ENCODE measurements at regions not wholly inside any gene's neighbourhood (a gene's known extent, or its start where the extent isn't known, plus 50 kb on each side); places are given as distances from the start of the nearest gene placed in this dataset.

DNA sequence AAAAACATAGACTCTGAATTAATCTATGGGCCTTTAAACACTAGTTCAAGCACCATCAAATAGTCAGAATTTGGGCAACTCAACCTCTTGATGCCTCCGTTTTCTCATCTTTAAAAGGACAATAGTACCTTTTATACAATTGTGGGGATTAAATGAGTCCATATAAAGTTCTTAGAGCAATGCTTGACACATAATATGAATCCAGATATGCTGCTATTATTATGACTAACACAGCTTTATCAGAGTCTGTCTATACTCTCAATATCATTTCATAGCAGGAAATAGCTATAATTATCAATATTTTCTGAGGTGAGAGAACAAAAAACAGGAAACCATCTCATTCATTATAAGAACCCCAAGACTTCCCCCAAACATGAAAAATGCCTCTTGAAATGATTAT is 430.5 kb upstream of the XYLT1 start:
- no peaks in the 10 kb centered on the region for H3K9me3 ChIP-seq (ENCODE audit: control insufficient read depth in 2 of 2, low read length in 2 of 2)
- H3K4me1 ChIP-seq (ENCODE audit: control insufficient read depth in 2 of 2, insufficient read depth in 2 of 2, low read length in 2 of 2), result no peaks in the 10 kb centered on the region
- H3K27me3 ChIP-seq (ENCODE audit: control insufficient read depth in 2 of 2, insufficient read depth in 2 of 2, low read length in 2 of 2), result no peaks in the 10 kb centered on the region
- H3K27ac ChIP-seq (ENCODE audit: low read depth in 2 of 2, low read length in 2 of 2), result no peak overlapping the region
- no peaks in the 10 kb centered on the region for H3K36me3 ChIP-seq (ENCODE audit: control insufficient read depth in 2 of 2, insufficient read depth in 2 of 2, low read length in 2 of 2)
- H3K4me3 ChIP-seq (ENCODE audit: low read length in 2 of 2), result no peak overlapping the region
- no peak overlapping the region for H3K9ac ChIP-seq (ENCODE audit: low read depth in 1 of 2, low read length in 2 of 2)

DNA sequence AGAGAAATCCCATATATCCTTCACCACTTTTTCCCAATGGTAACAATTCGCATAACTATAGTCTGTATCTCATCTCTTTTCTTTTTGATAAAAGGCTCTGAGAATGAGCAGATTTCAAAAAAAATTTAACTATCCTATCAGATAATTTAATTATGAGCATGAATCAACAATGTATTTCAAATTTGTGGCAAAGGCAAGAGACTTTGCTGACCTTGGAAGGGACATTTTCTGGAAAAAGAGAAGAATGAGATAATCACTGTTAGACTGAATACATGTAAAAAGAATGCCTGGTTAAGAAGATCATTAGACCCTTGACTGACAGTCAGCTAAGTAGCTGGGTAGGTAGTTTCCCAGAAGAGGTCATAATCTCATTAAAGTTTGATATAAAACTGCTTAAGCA is 428.4 kb upstream of the XYLT1 start:
- H3K36me3 ChIP-seq (ENCODE audit: control insufficient read depth in 2 of 2, insufficient read depth in 2 of 2, low read length in 2 of 2), result no peaks in the 10 kb centered on the region
- H3K27me3 ChIP-seq (ENCODE audit: control insufficient read depth in 2 of 2, insufficient read depth in 2 of 2, low read length in 2 of 2), result no peaks in the 10 kb centered on the region
- no peaks in the 10 kb centered on the region for H3K4me1 ChIP-seq (ENCODE audit: control insufficient read depth in 2 of 2, insufficient read depth in 2 of 2, low read length in 2 of 2)
- no peak overlapping the region for H3K27ac ChIP-seq (ENCODE audit: low read depth in 2 of 2, low read length in 2 of 2)
- H3K9me3 ChIP-seq (ENCODE audit: control insufficient read depth in 2 of 2, low read length in 2 of 2), result no peaks in the 10 kb centered on the region
- no peak overlapping the region for H3K9ac ChIP-seq (ENCODE audit: low read depth in 1 of 2, low read length in 2 of 2)
- no peak overlapping the region for H3K4me3 ChIP-seq (ENCODE audit: low read length in 2 of 2)

DNA sequence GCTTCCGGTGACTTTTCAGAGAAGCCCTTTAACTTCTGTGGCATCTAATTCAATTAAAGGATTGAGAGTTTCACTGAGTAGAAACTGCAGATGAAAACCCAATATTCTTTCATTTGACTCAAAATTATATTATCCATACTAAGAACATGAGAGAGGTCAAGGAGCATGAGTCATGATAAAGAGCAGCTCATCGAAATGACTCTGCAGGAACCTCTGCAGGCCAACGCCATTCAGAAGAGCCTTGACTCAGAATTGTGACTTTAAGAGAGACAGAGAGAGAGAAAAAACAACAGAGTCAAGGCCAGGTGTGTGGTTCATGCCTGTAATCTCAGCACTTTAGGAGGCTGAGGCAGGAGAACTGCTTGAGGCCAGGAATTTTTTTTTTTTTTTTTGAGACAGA is 417.2 kb upstream of the XYLT1 start:
- Histone ChIP-seq H3K4me1 (ENCODE audit: control insufficient read depth in 2 of 2, insufficient read depth in 2 of 2, low read length in 2 of 2) (no peaks in the 10 kb centered on the region), H3K9me3 (ENCODE audit: control insufficient read depth in 2 of 2, low read length in 2 of 2) (no peaks in the 10 kb centered on the region), H3K4me3 (ENCODE audit: low read length in 2 of 2) (no peak overlapping the region), H3K36me3 (ENCODE audit: control insufficient read depth in 2 of 2, insufficient read depth in 2 of 2, low read length in 2 of 2) (no peaks in the 10 kb centered on the region), H3K27ac (ENCODE audit: low read depth in 2 of 2, low read length in 2 of 2) (no peak overlapping the region), H3K9ac (ENCODE audit: low read depth in 1 of 2, low read length in 2 of 2) (no peak overlapping the region), H3K27me3 (ENCODE audit: control insufficient read depth in 2 of 2, insufficient read depth in 2 of 2, low read length in 2 of 2) (no peaks in the 10 kb centered on the region)

DNA sequence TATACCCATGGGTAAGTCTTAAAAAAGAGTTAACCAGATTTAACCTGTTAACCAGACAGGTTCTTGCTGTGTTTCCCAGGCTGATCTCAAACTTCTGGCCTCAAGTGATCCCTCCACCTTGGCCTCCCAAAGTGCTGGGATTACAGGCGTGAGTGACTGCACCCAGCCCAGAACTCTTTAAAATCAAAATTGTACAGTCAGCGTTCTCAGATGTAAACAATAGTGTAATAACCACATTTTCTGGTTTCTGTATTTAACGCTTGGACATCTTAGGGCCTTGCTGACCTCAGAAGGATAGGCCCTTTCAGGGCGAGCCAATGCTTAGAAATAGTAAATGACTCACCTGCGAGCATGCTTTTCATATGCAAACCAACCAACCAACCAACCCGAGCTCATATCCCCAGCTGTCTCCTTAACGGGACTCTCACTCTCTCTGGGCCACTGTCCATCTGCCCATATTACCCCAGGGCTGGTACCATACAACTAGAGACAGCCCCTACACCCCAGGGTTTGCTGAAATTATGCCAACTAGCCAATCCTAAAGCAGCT is 415.0 kb upstream of the XYLT1 start:
- no peaks in the 10 kb centered on the region for H3K36me3 ChIP-seq (ENCODE audit: control insufficient read depth in 2 of 2, insufficient read depth in 2 of 2, low read length in 2 of 2)
- no peaks in the 10 kb centered on the region for H3K4me1 ChIP-seq (ENCODE audit: control insufficient read depth in 2 of 2, insufficient read depth in 2 of 2, low read length in 2 of 2)
- no peaks in the 10 kb centered on the region for H3K9me3 ChIP-seq (ENCODE audit: control insufficient read depth in 2 of 2, low read length in 2 of 2)
- H3K4me3 ChIP-seq (ENCODE audit: low read length in 2 of 2), result no peak overlapping the region
- no peak overlapping the region for H3K9ac ChIP-seq (ENCODE audit: low read depth in 1 of 2, low read length in 2 of 2)
- H3K27me3 ChIP-seq (ENCODE audit: control insufficient read depth in 2 of 2, insufficient read depth in 2 of 2, low read length in 2 of 2), result no peaks in the 10 kb centered on the region
- no peak overlapping the region for H3K27ac ChIP-seq (ENCODE audit: low read depth in 2 of 2, low read length in 2 of 2)

DNA sequence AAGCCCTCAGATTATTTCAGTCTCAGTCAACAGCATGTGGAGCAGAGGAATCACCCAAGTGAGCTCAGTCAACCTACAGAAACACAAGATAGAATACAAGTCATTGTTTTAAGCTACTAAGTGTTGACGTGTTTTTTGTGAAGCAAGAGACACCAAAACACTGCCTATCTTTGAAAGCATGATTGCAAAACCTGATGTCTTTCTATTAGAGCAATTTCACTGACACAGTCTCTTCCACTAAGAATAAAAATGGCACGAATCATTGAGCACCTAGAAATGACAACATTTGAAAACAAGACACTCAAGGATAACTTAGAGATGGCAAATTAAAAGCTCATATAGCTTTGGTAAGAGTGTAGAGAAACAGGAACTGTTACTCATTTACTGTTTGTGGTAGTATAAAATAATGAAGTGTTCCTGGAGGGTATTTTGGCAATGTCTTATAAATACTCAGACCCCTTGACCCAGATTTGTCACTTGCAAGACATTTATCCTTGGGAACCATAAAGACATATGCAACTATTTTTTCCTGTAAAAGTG is 407.1 kb upstream of the XYLT1 start:
- Histone ChIP-seq H3K27ac (ENCODE audit: low read depth in 2 of 2, low read length in 2 of 2) (no peak overlapping the region), H3K9me3 (ENCODE audit: control insufficient read depth in 2 of 2, low read length in 2 of 2) (no peaks in the 10 kb centered on the region), H3K36me3 (ENCODE audit: control insufficient read depth in 2 of 2, insufficient read depth in 2 of 2, low read length in 2 of 2) (no peaks in the 10 kb centered on the region), H3K9ac (ENCODE audit: low read depth in 1 of 2, low read length in 2 of 2) (no peak overlapping the region), H3K27me3 (ENCODE audit: control insufficient read depth in 2 of 2, insufficient read depth in 2 of 2, low read length in 2 of 2) (no peaks in the 10 kb centered on the region), H3K4me3 (ENCODE audit: low read length in 2 of 2) (no peak overlapping the region), H3K4me1 (ENCODE audit: control insufficient read depth in 2 of 2, insufficient read depth in 2 of 2, low read length in 2 of 2) (no peaks in the 10 kb centered on the region)

DNA sequence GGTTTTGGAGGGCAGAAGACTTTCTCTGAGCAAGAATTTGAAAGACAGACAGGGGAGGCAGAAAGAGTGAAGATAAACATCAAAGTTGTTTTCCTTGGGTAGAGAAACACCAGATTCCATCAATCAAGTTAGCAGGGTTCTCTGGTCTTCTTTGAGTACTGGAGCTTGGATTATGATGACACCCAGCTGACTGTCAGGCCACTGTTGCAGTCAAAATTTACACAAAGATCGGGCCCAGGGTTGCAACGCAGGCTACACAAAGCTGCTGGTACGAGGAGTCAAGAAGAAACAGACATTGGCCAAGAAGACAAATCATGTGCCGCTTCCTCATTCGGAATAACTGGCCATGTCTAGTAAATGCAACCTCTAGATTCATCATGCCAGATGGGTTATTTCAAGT is 396.2 kb upstream of the XYLT1 start:
- Histone ChIP-seq H3K9ac (ENCODE audit: low read depth in 1 of 2, low read length in 2 of 2) (no peak overlapping the region), H3K36me3 (ENCODE audit: control insufficient read depth in 2 of 2, insufficient read depth in 2 of 2, low read length in 2 of 2) (no peaks in the 10 kb centered on the region), H3K27ac (ENCODE audit: low read depth in 2 of 2, low read length in 2 of 2) (no peak overlapping the region), H3K27me3 (ENCODE audit: control insufficient read depth in 2 of 2, insufficient read depth in 2 of 2, low read length in 2 of 2) (no peaks in the 10 kb centered on the region), H3K9me3 (ENCODE audit: control insufficient read depth in 2 of 2, low read length in 2 of 2) (no peaks in the 10 kb centered on the region), H3K4me3 (ENCODE audit: low read length in 2 of 2) (no peak overlapping the region), H3K4me1 (ENCODE audit: control insufficient read depth in 2 of 2, insufficient read depth in 2 of 2, low read length in 2 of 2) (no peaks in the 10 kb centered on the region)

DNA sequence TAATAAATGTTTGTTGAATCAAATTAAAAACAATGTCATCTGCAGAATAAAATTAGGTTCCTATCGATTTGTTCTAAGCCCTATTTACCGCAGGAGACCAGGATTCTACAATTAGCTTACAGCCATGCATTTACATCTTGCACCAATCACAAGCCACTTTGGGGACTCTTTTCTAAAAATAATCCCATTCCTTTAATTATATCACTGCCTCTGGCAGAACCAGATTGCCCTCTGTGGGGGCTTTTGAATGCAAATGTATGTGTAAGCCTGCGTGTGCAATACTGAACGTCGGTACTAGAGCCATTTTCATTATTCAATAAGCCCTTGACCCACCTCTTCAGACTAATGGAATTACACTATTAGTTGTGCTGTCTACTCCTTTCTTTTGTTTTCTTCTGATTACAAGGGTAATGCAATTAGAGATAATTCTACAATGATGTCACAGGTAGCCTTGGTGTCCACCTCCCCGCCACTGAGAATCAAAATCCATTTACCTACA is 391.3 kb upstream of the XYLT1 start:
- Histone ChIP-seq H3K4me3 (ENCODE audit: low read length in 2 of 2) (no peak overlapping the region), H3K4me1 (ENCODE audit: control insufficient read depth in 2 of 2, insufficient read depth in 2 of 2, low read length in 2 of 2) (no peaks in the 10 kb centered on the region), H3K9ac (ENCODE audit: low read depth in 1 of 2, low read length in 2 of 2) (no peak overlapping the region), H3K36me3 (ENCODE audit: control insufficient read depth in 2 of 2, insufficient read depth in 2 of 2, low read length in 2 of 2) (no peaks in the 10 kb centered on the region), H3K27me3 (ENCODE audit: control insufficient read depth in 2 of 2, insufficient read depth in 2 of 2, low read length in 2 of 2) (no peaks in the 10 kb centered on the region), H3K27ac (ENCODE audit: low read depth in 2 of 2, low read length in 2 of 2) (no peak overlapping the region), H3K9me3 (ENCODE audit: control insufficient read depth in 2 of 2, low read length in 2 of 2) (no peaks in the 10 kb centered on the region)

DNA sequence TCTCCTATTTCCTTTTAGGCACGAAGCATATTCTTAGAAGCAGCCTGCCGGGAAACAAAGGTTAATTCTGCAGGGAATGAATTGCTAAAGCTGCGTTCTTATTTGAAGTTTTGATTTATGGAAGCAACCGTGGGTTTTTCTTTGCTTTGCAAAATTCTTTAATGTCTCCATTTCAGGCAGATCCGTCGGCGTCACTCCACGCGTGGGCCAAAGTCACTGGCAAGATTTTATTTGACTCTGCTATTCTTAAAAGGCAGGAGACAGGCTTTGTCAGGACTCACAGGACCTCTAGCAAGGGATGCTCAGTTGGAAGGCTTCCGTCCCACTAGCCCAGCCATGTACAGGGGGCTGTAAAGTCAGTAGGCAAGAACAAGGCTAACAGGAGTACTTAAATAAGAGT is 387.3 kb upstream of the XYLT1 start:
- H3K4me3 ChIP-seq (ENCODE audit: low read length in 2 of 2), result no peak overlapping the region
- H3K9me3 ChIP-seq (ENCODE audit: control insufficient read depth in 2 of 2, low read length in 2 of 2), result peaks cover 0 to 4% of the 10 kb centered on the region in 2 donors
- H3K36me3 ChIP-seq (ENCODE audit: control insufficient read depth in 2 of 2, insufficient read depth in 2 of 2, low read length in 2 of 2), result no peaks in the 10 kb centered on the region
- H3K4me1 ChIP-seq (ENCODE audit: control insufficient read depth in 2 of 2, insufficient read depth in 2 of 2, low read length in 2 of 2), result no peaks in the 10 kb centered on the region
- no peaks in the 10 kb centered on the region for H3K27me3 ChIP-seq (ENCODE audit: control insufficient read depth in 2 of 2, insufficient read depth in 2 of 2, low read length in 2 of 2)
- H3K27ac ChIP-seq (ENCODE audit: low read depth in 2 of 2, low read length in 2 of 2), result no peak overlapping the region
- no peak overlapping the region for H3K9ac ChIP-seq (ENCODE audit: low read depth in 1 of 2, low read length in 2 of 2)

DNA sequence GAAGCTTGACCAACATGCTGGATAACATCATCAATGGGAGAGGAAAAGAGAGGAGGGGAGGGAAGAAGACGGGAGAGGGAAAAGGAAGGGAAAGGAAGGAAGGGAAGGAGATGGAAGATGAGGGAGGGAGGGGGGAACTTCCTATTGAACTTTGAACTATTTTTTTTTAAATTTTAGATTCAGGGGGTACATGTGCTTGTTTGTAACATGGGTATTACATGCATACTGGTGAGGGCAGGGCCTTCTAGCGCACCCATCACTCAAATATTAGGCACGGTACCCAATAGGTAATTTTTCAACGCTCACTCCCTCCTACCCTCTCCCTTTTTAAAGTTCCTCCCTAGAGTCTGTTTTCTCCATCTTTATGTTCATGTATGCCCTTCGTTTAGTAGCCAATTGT is 383.2 kb upstream of the XYLT1 start:
- H3K9me3 ChIP-seq (ENCODE audit: control insufficient read depth in 2 of 2, low read length in 2 of 2), result peaks cover 0 to 4% of the 10 kb centered on the region in 2 donors
- H3K27ac ChIP-seq (ENCODE audit: low read depth in 2 of 2, low read length in 2 of 2), result no peak overlapping the region
- H3K4me1 ChIP-seq (ENCODE audit: control insufficient read depth in 2 of 2, insufficient read depth in 2 of 2, low read length in 2 of 2), result no peaks in the 10 kb centered on the region
- H3K27me3 ChIP-seq (ENCODE audit: control insufficient read depth in 2 of 2, insufficient read depth in 2 of 2, low read length in 2 of 2), result no peaks in the 10 kb centered on the region
- H3K36me3 ChIP-seq (ENCODE audit: control insufficient read depth in 2 of 2, insufficient read depth in 2 of 2, low read length in 2 of 2), result no peaks in the 10 kb centered on the region
- H3K4me3 ChIP-seq (ENCODE audit: low read length in 2 of 2), result no peak overlapping the region
- H3K9ac ChIP-seq (ENCODE audit: low read depth in 1 of 2, low read length in 2 of 2), result no peak overlapping the region

DNA sequence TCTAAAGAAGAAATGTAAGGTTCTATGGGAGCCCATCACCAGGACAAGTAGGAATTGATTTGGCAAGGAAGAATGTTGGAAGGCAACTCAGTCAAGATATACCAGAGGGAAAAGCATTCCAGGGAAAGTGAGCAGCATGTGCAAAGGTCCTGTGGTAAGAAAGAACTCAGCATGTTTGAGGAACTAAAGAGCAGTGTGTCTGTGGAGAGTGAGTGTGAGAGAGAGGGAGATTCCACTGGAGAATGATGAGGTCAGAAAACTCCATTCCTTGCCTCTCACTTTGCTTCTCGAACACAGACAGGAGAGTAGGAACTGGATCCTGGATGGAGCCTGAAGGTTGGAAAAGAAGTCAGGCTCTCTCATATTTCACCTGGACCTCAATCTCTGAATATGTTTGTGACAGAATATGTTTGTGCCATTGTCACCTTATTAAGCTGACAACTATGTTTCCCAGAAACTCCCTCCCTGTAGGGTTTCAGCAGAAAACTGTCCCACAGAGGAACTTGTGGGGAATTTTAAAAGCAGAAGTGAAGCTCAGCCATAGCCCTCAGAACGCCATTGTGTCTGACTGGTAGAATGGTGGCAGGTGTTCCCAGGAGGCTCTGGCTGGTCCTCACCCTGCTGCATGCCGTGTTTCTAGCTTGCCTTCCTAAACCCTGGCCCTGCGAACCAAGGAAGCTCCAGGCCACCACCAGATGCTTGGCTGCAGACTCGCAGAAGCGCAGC is 382.4 kb upstream of the XYLT1 start:
- Histone ChIP-seq H3K9me3 (ENCODE audit: control insufficient read depth in 2 of 2, low read length in 2 of 2) (peaks cover 0 to 4% of the 10 kb centered on the region in 2 donors), H3K27me3 (ENCODE audit: control insufficient read depth in 2 of 2, insufficient read depth in 2 of 2, low read length in 2 of 2) (no peaks in the 10 kb centered on the region), H3K36me3 (ENCODE audit: control insufficient read depth in 2 of 2, insufficient read depth in 2 of 2, low read length in 2 of 2) (no peaks in the 10 kb centered on the region), H3K4me1 (ENCODE audit: control insufficient read depth in 2 of 2, insufficient read depth in 2 of 2, low read length in 2 of 2) (no peaks in the 10 kb centered on the region), H3K4me3 (ENCODE audit: low read length in 2 of 2) (no peak overlapping the region), H3K27ac (ENCODE audit: low read depth in 2 of 2, low read length in 2 of 2) (no peak overlapping the region), H3K9ac (ENCODE audit: low read depth in 1 of 2, low read length in 2 of 2) (no peak overlapping the region)
